Calu3 (cell line): ENCODE measurements at regions not wholly inside any gene's neighbourhood (a gene's known extent, or its start where the extent isn't known, plus 50 kb on each side); places are given as distances from the start of the nearest gene placed in this dataset.

Source experiments
- BruUV-seq: library from RNA; stranded (reverse); fragments of 400-500 nt; replicated peaks from 2 replicates; lab custom pipeline; 2021; lab: Mats Ljungman, UMichigan
- CTCF ChIA-PET: fragments of 300-600 bp; sonication (Branson Sonifier 250); formaldehyde crosslinking; loops from one replicate; lab custom pipeline; 2022; ENCODE audit warnings: antibody characterized with exemption; lab: Charles Lee
- DNase-seq: peaks from one replicate; pipeline ENCODE4 v3.0.0; 2022
- H3K27ac Mint-ChIP-seq: one replicate; pipeline ENCODE4 v1.8.0; 2022; ENCODE audit warnings: mixed read lengths; ENCODE audit not compliant: unreplicated experiment
- H3K27me3 Mint-ChIP-seq: one replicate; pipeline ENCODE4 v1.8.0; 2022; ENCODE audit warnings: mixed read lengths; ENCODE audit not compliant: unreplicated experiment
- H3K36me3 Mint-ChIP-seq: one replicate; pipeline ENCODE4 v1.8.0; 2022; ENCODE audit warnings: mild to moderate bottlenecking, moderate library complexity, mixed read lengths; ENCODE audit not compliant: insufficient read depth, unreplicated experiment
- H3K4me1 Mint-ChIP-seq: one replicate; pipeline ENCODE4 v1.8.0; 2022; ENCODE audit warnings: mild to moderate bottlenecking, low read depth, mixed read lengths; ENCODE audit not compliant: unreplicated experiment
- H3K4me3 Mint-ChIP-seq: one replicate; pipeline ENCODE4 v1.8.0; 2022; ENCODE audit warnings: mild to moderate bottlenecking, low read depth, moderate library complexity, mixed read lengths; ENCODE audit not compliant: unreplicated experiment
- H3K9me3 Mint-ChIP-seq: one replicate; pipeline ENCODE4 v1.8.0; 2022; ENCODE audit warnings: low read depth, mixed read lengths; ENCODE audit not compliant: unreplicated experiment
- intact Hi-C: fragments of 100-400 bp; cut with micrococcal nuclease; formaldehyde crosslinking; loops from one replicate; pipeline ENCODE4 v1.10.0; 2022; ENCODE audit not compliant: unreplicated experiment
- TF ChIP-seq, protein P1 (sequence below): fragments of 200-600 bp; IDR thresholded peaks from one replicate; pipeline ENCODE4 v1.8.0; 2022; ENCODE audit warnings: antibody characterized with exemption; ENCODE audit not compliant: unreplicated experiment

DNA sequence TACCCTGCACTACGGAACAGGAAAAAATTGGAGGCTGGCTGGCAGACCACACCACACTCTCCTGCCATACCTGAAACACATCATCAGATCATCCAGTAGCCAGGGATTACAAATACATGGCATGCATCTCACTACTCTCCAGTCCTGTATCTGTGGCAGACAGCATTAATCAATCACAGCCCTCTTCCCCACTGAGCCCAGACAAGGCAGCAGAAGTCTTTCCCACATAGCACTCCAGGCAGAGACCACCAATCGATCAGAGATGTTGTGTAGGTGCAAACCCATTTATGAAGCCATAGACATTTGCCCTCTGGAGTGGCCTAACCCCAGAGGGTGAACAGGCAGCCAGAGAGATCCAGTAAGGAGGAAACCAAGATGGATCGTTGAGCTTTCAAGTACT lies 410.9 kb upstream of the PROK2 start:
- H3K27me3 Mint-ChIP-seq: peaks cover 69% of the 10 kb centered on the region
- intact Hi-C loops: no loop called here

DNA sequence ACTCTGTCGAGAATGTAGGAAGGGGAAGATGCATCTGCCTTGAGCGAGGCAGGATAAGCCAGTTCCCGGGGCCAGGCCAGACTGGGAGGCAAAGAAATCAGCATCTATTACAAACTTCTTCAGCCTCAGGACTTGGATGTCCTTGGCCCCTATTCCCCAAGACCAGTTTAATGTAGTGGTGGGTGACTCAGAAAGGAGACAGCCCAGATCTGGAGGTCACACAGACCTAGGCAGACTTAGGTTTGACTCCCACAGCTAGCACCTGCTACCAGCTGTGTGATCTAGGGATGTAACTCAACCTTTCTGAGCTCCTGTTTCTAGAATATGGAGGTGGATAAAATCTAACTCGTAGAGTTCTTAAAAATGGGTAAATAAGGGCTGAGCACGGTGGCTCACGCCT lies 409.5 kb upstream of the PROK2 start:
- H3K4me3 Mint-ChIP-seq: no peak overlapping the region
- no peaks in the 10 kb centered on the region for H3K36me3 Mint-ChIP-seq
- H3K9me3 Mint-ChIP-seq: no peaks in the 10 kb centered on the region
- intact Hi-C loops: no loop called here
- peaks cover 71% of the 10 kb centered on the region for H3K27me3 Mint-ChIP-seq
- no peaks in the 10 kb centered on the region for H3K4me1 Mint-ChIP-seq
- CTCF ChIA-PET: no interaction called here
- BruUV-seq: no TSS peak
- no peak for DNase-seq
- no peak overlapping the region for H3K27ac Mint-ChIP-seq
- TF ChIP-seq, protein P1, sequence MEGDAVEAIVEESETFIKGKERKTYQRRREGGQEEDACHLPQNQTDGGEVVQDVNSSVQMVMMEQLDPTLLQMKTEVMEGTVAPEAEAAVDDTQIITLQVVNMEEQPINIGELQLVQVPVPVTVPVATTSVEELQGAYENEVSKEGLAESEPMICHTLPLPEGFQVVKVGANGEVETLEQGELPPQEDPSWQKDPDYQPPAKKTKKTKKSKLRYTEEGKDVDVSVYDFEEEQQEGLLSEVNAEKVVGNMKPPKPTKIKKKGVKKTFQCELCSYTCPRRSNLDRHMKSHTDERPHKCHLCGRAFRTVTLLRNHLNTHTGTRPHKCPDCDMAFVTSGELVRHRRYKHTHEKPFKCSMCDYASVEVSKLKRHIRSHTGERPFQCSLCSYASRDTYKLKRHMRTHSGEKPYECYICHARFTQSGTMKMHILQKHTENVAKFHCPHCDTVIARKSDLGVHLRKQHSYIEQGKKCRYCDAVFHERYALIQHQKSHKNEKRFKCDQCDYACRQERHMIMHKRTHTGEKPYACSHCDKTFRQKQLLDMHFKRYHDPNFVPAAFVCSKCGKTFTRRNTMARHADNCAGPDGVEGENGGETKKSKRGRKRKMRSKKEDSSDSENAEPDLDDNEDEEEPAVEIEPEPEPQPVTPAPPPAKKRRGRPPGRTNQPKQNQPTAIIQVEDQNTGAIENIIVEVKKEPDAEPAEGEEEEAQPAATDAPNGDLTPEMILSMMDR: no peak

More for the DNA sequence above, 410.9 kb upstream of the PROK2 start:
- H3K27ac Mint-ChIP-seq: no peak overlapping the region
- no peaks in the 10 kb centered on the region for H3K9me3 Mint-ChIP-seq
- no peaks in the 10 kb centered on the region for H3K36me3 Mint-ChIP-seq
- no peak for DNase-seq
- BruUV-seq: no TSS peak
- H3K4me1 Mint-ChIP-seq: no peaks in the 10 kb centered on the region
- CTCF ChIA-PET: no interaction called here
- TF ChIP-seq, protein P1: no peak
- H3K4me3 Mint-ChIP-seq: no peak overlapping the region

DNA sequence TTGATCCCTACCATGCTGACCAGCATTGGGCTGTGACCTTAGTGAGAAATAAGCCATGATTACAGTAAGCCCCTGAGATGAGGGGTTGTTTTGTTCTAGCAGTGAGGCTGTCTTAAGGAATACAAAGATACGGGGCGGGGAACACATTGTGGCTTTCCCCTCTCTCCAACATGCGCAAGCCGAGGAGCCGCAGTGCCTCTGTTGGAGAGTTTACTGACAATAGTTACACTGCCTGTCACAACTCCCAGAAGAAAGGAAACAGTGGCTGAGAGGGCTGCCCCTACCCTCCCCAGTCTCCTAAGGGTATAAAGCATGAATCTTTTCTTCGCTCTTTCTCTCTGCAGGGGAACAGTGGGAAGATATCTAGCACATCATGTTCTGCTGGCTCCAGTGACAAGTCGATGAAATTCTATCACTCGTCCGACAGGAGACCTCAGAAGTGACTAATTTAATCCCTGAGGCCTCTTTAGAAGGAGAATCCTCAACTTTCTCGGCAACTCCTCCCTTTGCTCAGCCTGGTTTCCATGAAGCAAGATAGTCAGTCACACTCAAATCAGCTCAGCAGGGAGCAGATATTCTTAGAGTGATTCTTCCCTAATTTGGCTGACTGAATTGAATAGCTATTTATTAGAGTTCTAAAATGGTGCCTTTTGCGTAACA lies 409.0 kb upstream of the PROK2 start:
- H3K27ac Mint-ChIP-seq: no peak overlapping the region
- H3K36me3 Mint-ChIP-seq: no peaks in the 10 kb centered on the region
- intact Hi-C loops: no loop called here

DNA sequence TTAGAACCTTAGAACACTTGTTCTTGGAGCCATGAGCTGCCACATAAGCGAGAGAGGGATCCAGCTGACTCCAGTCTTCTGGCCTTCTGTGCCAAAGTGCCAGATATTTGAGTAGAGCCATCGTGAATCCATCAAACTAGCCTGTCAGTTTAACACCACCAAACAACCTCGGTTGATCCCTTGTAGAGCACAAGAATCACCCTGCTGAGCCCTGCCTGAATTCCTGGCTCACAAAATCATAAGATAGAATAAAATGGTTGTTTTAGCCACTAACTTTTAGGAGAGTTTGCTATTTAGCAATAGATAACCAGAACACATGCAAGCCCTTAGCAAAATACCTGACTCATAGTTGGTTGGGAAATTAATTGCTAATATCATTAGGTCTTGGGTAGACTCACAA lies 407.6 kb upstream of the PROK2 start:
- H3K36me3 Mint-ChIP-seq: no peaks in the 10 kb centered on the region
- H3K27ac Mint-ChIP-seq: no peak overlapping the region
- intact Hi-C loops: no loop called here
- BruUV-seq: no TSS peak
- peaks cover 61% of the 10 kb centered on the region for H3K27me3 Mint-ChIP-seq
- CTCF ChIA-PET: no interaction called here
- no peak overlapping the region for H3K4me3 Mint-ChIP-seq
- DNase-seq: no peak
- no peaks in the 10 kb centered on the region for H3K4me1 Mint-ChIP-seq
- TF ChIP-seq, protein P1: no peak
- no peaks in the 10 kb centered on the region for H3K9me3 Mint-ChIP-seq

More for the DNA sequence above, 409.0 kb upstream of the PROK2 start:
- Mint-ChIP-seq H3K4me3 (no peak overlapping the region), H3K9me3 (no peaks in the 10 kb centered on the region), H3K4me1 (no peaks in the 10 kb centered on the region), H3K27me3 (peaks cover 65% of the 10 kb centered on the region)
- TF ChIP-seq, protein P1: no peak
- CTCF ChIA-PET: no interaction called here
- DNase-seq: no peak
- BruUV-seq: no TSS peak
